Activated naive CD8-positive, alpha-beta T cell treated with anti-CD3 and anti-CD28 coated beads, Interleukin-2, amount 50 U/mL, for 24 hours (primary cell): ENCODE measurements at regions not wholly inside any gene's neighbourhood (a gene's known extent, or its start where the extent isn't known, plus 50 kb on each side); places are given as distances from the start of the nearest gene placed in this dataset.
"Not testable (repeated sequence)": the region's sequence is repeated elsewhere in the genome, so short reads cannot be mapped to it uniquely, and the experiment has no call there.

Experiments used
- ATAC-seq: fragments of 150-1000 bp; cut with Tn5 transposase; one replicate; pipeline ENCODE4 v1.10.0; 2021
- DNase-seq: peaks from one replicate; pipeline ENCODE4 v3.0.0; 2021
- H3K27ac Mint-ChIP-seq: one replicate; pipeline ENCODE4 v1.8.0; 2021; ENCODE audit warnings: mild to moderate bottlenecking, mixed read lengths
- H3K27me3 Mint-ChIP-seq: one replicate; pipeline ENCODE4 v1.8.0; 2021; ENCODE audit warnings: mixed read lengths
- H3K36me3 Mint-ChIP-seq: one replicate; pipeline ENCODE4 v1.8.0; 2021; ENCODE audit warnings: low read depth, mixed read lengths
- H3K4me1 Mint-ChIP-seq: one replicate; pipeline ENCODE4 v1.8.0; 2021; ENCODE audit warnings: mixed read lengths
- H3K4me3 Mint-ChIP-seq: one replicate; pipeline ENCODE4 v1.8.0; 2021; ENCODE audit warnings: mild to moderate bottlenecking, moderate library complexity, mixed read lengths
- H3K9me3 Mint-ChIP-seq: one replicate; pipeline ENCODE4 v1.8.0; 2021; ENCODE audit warnings: mixed read lengths

DNA sequence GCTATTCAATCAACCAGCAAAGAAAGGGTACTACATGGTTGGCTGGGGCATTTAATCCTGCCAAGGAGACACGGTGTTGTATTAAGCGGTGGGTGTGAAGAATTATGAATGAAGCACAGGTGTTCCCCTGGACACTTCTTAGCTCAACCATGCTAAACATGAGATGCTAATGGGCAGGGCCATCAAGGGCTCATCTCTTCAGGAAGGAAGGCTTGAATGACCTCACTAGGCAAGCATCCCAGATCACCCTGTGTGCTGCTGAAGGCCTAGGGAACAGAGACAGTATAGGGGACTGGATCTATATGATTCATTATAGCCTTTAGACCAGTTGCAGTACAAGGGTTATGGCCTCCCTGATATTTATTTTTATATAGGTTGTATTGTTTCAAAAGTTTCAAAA is 221.3 kb upstream of the SLCO3A1 start:
- Mint-ChIP-seq H3K27me3 (no peaks in the 10 kb centered on the region), H3K27ac (no peak overlapping the region), H3K36me3 (no peaks in the 10 kb centered on the region), H3K4me1 (no peaks in the 10 kb centered on the region), H3K9me3 (no peaks in the 10 kb centered on the region), H3K4me3 (no peak overlapping the region)
- DNase-seq (no peak), ATAC-seq (no peak)

DNA sequence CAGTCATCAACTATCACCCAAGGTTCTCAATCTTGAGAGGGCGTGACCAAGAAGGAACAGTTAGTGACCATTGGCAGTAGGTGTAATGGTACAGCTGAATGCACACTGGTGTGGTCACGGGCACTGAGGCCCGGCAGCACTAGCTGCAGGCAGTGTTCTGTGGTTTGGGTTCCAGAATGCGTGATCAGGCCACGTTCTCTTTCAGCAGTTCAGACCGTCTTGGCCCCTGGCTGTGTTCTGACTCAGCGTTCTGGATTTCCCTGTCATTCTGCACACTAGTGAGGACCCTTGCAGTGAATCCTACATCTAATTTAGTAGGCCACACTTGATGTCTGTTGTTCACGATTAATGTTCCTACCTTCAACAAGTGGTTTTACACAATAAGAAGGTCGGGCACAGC is 220.5 kb upstream of the SLCO3A1 start:
- no peak overlapping the region for H3K27ac Mint-ChIP-seq
- H3K36me3 Mint-ChIP-seq, result no peaks in the 10 kb centered on the region
- H3K9me3 Mint-ChIP-seq, result peaks cover 4% of the 10 kb centered on the region
- no peak overlapping the region for H3K4me3 Mint-ChIP-seq
- no peak for ATAC-seq
- no peaks in the 10 kb centered on the region for H3K4me1 Mint-ChIP-seq
- no peak for DNase-seq
- H3K27me3 Mint-ChIP-seq, result no peaks in the 10 kb centered on the region

DNA sequence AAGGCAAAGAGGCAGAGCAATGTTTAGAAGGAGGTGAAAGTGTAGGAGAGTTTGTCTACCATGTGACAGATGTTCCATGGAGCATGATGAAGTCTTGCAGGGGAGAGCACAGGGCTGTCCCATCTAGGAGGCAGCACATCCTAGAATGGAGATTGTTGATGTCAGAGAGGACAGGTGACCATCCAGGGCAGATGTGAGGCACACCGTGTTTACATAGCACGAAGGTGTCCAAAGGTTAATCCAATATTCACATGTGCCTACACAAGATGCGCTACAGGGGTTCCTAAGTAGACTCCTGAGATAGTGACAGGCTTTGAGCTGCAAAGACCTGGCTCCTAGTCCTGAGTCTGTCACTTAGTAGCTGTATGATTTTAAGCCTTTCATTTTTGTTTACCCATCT is 219.3 kb upstream of the SLCO3A1 start:
- H3K27ac Mint-ChIP-seq, result no peak overlapping the region
- H3K4me3 Mint-ChIP-seq, result no peak overlapping the region
- peaks cover 2% of the 10 kb centered on the region for H3K27me3 Mint-ChIP-seq
- no peaks in the 10 kb centered on the region for H3K36me3 Mint-ChIP-seq
- no peaks in the 10 kb centered on the region for H3K4me1 Mint-ChIP-seq
- peaks cover 4% of the 10 kb centered on the region for H3K9me3 Mint-ChIP-seq
- no peak for ATAC-seq
- DNase-seq, result no peak

DNA sequence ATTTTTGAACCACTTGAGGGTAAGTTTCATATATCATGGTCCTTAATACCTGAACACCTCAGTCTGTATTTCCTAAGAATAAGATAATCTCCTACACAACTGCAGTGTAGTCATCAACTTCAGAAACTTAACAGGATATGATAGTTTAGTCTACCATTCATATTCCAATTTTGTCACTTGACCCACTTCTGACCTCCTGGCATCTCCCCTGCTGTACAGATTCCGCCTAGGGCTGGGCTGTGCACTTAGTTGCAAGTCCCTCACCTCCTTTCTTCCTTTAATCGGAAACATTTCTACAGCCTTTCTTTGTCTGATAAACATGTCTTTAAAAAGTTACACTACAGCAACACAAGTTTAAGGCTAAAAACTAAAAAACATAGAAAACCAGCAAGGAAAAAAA is 218.4 kb upstream of the SLCO3A1 start:
- Mint-ChIP-seq H3K27ac (no peak overlapping the region), H3K4me1 (no peaks in the 10 kb centered on the region), H3K9me3 (peaks cover 5% of the 10 kb centered on the region), H3K36me3 (no peaks in the 10 kb centered on the region), H3K4me3 (no peak overlapping the region), H3K27me3 (peaks cover 2% of the 10 kb centered on the region)
- ATAC-seq (no peak), DNase-seq (no peak)

DNA sequence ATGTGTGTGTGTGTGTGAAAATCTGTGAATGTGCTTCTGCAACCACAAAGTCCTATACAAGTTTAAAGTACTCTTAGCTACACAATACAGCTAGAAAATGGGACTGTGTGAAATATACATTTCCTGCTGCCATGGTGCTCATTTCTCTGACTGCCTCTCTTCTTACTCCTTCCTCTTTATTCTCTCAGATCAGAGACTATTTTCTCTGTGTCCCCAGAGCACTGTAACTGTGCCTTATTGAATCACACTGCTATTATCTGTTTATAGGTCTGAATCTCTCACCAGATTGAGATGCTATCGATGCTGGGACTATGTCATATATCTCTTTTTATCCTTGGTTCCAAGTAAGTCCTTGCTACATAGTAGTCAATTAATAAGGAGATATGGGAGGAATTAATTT is 217.9 kb upstream of the SLCO3A1 start:
- H3K9me3 Mint-ChIP-seq, result peaks cover 9% of the 10 kb centered on the region
- no peak for ATAC-seq
- no peaks in the 10 kb centered on the region for H3K4me1 Mint-ChIP-seq
- no peak overlapping the region for H3K27ac Mint-ChIP-seq
- no peaks in the 10 kb centered on the region for H3K36me3 Mint-ChIP-seq
- H3K4me3 Mint-ChIP-seq, result no peak overlapping the region
- H3K27me3 Mint-ChIP-seq, result peaks cover 2% of the 10 kb centered on the region
- DNase-seq, result no peak

DNA sequence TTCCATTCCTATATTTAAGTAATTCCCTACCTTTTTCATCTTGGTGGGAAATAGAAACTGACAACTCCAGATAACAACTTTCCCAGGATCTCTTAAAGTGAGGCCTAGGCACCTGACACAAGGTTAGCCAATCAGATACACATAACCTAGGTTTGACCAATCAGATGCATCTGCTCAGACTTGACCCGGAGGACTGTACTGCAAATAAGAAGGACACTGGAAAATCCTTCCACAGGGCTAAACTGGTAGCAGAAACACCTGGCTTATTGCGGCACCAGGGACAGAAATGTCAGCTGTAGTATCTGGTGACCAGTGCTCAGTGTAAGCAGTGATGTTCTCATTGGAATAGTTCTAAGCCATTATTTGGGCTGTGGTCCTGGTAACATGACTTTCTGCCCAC is 204.5 kb upstream of the SLCO3A1 start:
- no peak for DNase-seq
- Mint-ChIP-seq H3K4me1 (no peaks in the 10 kb centered on the region), H3K27me3 (no peaks in the 10 kb centered on the region), H3K4me3 (no peak overlapping the region), H3K27ac (no peak overlapping the region), H3K36me3 (no peaks in the 10 kb centered on the region), H3K9me3 (no peaks in the 10 kb centered on the region)
- no peak for ATAC-seq

DNA sequence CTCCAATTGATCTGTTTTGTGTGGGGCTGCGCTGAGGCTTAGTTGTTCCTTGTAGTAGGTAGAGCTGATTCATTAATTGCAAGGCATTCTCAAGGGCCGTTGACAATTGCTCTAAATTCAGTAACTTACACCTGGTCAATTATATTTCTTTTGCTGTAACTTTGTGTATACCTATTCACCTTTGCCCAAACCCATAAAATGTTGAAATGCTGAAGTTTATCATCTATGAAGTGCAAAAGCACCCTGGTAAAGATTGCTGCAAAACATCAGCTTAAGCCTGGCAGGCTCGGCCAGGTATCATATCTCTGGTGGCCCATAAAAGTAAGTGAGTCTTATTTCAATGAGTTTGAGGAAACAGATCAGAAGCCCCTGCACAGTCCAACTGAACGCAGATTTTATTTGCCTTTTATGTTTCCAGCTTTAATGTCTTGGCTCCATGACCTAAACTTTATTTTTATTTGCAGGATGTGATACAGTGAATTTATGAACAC is 203.6 kb upstream of the SLCO3A1 start:
- Mint-ChIP-seq H3K4me3 (no peak overlapping the region), H3K4me1 (no peaks in the 10 kb centered on the region), H3K27me3 (no peaks in the 10 kb centered on the region), H3K27ac (no peak overlapping the region), H3K36me3 (no peaks in the 10 kb centered on the region), H3K9me3 (no peaks in the 10 kb centered on the region)
- ATAC-seq (no peak), DNase-seq (no peak)

DNA sequence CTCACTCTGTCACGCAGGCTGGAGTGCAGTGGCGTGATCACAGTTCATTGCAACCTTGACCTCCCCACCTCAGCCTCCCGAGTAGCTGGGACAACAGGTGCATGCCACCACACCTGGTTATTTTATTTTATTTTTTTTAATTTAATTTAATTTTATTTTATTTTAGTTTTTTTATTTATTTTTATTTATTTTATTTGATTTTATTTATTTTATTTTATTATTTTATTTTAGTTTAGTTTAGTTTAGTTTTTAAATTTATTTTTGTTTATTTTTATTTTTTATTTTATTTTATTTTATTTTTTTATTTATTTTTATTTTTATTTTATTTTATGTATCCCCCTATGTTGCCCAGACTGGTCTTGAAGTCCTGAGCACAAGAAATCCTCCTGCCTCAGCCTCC is 202.3 kb upstream of the SLCO3A1 start:
- no peak for ATAC-seq
- Mint-ChIP-seq H3K36me3 (no peaks in the 10 kb centered on the region), H3K4me3 (no peak overlapping the region), H3K27me3 (peaks cover 8% of the 10 kb centered on the region), H3K27ac (no peak overlapping the region), H3K4me1 (peaks cover 4% of the 10 kb centered on the region), H3K9me3 (no peaks in the 10 kb centered on the region)
- DNase-seq, result no peak

DNA sequence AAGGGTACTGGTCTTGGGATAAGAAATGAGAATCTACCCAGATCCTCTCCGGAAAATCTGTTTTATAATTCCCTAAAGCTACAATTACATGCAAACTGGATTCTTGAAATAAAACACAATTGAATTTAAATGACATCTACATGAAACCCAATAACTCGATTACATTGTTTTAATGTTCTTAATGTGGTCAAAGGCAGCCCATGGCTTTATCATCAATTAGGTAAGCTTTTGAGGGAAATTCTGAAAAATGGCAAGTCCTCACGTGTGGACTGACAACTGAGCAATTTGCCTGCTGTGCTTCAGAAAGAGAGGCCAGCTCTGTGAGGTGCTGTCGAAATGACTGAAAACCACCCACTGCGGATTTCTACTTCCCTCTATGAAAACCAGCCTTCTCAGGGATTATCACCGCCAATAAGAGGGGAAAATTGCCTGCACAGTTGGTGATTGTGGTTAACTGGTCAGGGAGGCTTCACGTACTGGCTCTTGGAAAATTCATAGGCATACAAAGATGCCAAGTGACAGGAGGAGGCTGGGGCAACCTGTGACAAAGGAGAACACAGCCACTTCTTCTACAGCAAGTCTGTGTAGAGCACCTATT is 200.8 kb upstream of the SLCO3A1 start:
- H3K27ac Mint-ChIP-seq, result no peak overlapping the region
- no peak for DNase-seq
- H3K9me3 Mint-ChIP-seq, result no peaks in the 10 kb centered on the region
- no peaks in the 10 kb centered on the region for H3K36me3 Mint-ChIP-seq
- H3K4me3 Mint-ChIP-seq, result no peak overlapping the region
- peaks cover 14% of the 10 kb centered on the region for H3K27me3 Mint-ChIP-seq
- H3K4me1 Mint-ChIP-seq, result peaks cover 4% of the 10 kb centered on the region
- no peak for ATAC-seq

DNA sequence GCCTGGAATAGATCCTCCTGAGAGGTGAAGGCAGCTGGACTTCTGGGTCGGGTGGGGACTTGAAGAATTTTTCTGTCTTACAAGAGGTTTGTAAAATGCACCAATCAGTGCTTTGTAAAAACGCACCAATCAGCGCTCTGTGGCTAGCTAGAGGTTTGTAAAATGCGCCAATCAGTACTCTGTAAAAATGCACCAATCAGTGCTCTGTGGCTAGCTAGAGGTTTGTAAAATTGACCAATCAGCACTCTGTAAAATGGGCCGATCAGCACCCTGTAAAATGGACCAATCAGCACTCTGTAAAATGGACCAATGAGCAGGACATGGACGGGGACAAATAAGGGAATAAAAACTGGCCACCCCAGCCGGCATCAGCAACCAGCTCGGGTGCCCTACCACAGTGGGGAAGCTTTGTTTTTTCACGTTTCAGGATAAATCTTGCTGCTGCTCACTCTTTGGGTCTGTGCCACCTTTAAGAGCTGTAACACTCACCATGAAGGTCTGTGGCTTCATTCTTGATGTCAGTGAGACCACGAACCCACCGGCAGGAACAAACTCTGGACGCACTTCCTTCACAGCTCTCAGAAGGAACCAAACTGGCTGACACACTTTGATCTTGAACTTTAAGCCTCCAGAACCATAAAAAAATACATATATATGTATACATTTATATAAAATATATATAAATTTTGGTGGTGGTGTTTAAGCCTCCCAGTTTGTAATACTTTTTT is 197.8 kb upstream of the SLCO3A1 start:
- not testable (repeated sequence) for H3K4me1 Mint-ChIP-seq, H3K36me3 Mint-ChIP-seq, H3K9me3 Mint-ChIP-seq, H3K27ac Mint-ChIP-seq, H3K4me3 Mint-ChIP-seq, ATAC-seq, DNase-seq
- H3K27me3 Mint-ChIP-seq, result peaks cover 18% of the 10 kb centered on the region

DNA sequence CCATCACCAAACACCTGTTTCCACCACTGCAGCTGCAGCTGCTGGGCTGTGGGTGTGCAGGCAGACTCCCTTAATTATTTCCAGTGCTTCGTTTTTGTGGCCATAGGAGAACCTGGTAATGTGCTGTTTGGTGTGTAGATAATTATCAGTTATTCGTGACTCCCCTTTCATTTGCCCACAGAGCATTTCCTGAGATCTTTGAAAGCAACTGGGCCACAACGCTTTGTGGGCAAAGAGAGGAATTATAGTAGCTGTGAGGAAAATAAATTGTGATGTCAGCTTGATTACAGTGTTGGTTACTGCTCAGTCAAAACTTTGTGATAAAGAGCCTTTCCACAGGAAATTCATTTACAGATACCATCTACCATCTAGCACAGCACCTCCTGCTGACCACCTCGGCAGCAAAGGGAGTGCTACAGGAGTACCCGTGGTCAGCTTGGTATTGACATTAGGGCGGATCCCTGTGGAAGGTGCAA is 193.3 kb upstream of the SLCO3A1 start:
- Mint-ChIP-seq H3K27me3 (peaks cover 17% of the 10 kb centered on the region), H3K9me3 (no peaks in the 10 kb centered on the region), H3K4me1 (peaks cover 8% of the 10 kb centered on the region), H3K27ac (no peak overlapping the region), H3K36me3 (no peaks in the 10 kb centered on the region), H3K4me3 (no peak overlapping the region)
- DNase-seq (no peak), ATAC-seq (no peak)

DNA sequence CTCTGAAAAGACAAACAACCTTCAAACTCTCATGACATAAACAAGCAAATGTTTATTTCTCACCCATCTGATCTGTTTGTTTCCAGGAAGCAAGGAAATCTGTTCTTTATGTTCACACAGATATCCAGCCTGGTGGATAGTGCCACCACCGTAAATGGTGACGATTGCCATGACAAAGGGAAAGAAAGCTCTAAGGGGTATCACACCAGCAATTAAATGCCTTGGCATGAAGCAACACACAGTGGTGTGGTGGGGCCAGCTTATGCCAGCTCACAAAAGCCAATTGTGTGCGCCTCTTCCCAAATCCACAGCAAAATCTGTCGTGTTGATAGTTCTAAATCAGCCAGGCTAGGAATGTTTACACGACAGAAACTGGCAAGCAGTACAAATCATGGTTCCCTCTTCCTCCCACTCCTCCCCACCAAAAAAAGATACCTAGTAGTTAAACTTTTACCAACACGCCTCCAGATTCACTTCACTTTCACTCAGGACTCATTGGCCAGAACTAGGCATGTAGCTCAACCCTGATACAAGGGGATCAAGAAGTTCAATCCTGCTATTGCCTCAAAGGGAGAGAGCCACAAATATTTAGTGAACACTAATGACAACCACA is 189.2 kb upstream of the SLCO3A1 start:
- ATAC-seq, result no peak
- H3K4me1 Mint-ChIP-seq, result peaks cover 6% of the 10 kb centered on the region
- no peaks in the 10 kb centered on the region for H3K9me3 Mint-ChIP-seq
- H3K27ac Mint-ChIP-seq, result no peak overlapping the region
- no peak overlapping the region for H3K4me3 Mint-ChIP-seq
- H3K27me3 Mint-ChIP-seq, result peaks cover 2% of the 10 kb centered on the region
- no peaks in the 10 kb centered on the region for H3K36me3 Mint-ChIP-seq
- DNase-seq, result no peak

DNA sequence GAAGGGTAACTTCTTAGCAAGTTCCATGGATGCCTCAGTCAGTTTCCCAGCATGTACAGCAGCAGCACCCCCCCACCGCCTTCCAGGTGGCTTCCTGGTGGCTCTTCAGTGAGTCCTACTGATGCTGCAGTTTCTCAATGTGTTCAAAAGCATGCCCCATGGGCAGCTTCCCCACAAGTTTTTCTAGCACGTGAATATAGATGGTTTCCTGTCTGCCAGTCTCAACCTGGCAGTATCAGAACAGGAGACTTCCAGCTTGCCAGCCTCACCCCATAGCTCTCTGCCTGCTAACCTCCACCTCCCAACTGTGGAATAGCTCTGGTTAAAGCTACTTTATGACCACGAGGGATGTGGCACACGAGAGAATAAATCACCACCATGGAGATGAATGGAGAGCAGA is 188.3 kb upstream of the SLCO3A1 start:
- ATAC-seq (no peak), DNase-seq (no peak)
- Mint-ChIP-seq H3K4me3 (no peak overlapping the region), H3K4me1 (peaks cover 3% of the 10 kb centered on the region), H3K36me3 (no peaks in the 10 kb centered on the region), H3K27ac (no peak overlapping the region), H3K9me3 (no peaks in the 10 kb centered on the region), H3K27me3 (no peaks in the 10 kb centered on the region)

DNA sequence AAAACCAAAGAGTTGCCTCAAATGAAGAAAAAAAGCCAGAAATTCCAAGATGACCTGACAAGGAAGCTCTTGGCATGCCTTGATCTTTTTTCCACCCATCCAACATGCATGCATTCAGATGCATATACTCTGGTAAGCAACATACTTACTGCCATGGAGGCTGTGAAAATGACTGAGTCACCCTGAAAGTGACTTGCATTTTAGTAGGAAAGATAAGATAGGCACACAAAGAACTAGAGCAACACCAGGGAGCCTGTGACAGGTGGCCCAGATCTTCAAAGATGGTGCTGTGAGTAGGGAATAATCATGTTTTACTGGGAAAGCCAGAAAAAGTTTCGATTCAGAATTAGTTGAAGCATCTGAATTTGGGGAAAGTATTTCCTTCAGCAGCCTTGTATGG is 185.1 kb upstream of the SLCO3A1 start:
- H3K4me1 Mint-ChIP-seq, result no peaks in the 10 kb centered on the region
- no peaks in the 10 kb centered on the region for H3K36me3 Mint-ChIP-seq
- H3K27me3 Mint-ChIP-seq, result no peaks in the 10 kb centered on the region
- ATAC-seq, result no peak
- H3K9me3 Mint-ChIP-seq, result peaks cover 5% of the 10 kb centered on the region
- no peak overlapping the region for H3K27ac Mint-ChIP-seq
- no peak for DNase-seq
- no peak overlapping the region for H3K4me3 Mint-ChIP-seq

DNA sequence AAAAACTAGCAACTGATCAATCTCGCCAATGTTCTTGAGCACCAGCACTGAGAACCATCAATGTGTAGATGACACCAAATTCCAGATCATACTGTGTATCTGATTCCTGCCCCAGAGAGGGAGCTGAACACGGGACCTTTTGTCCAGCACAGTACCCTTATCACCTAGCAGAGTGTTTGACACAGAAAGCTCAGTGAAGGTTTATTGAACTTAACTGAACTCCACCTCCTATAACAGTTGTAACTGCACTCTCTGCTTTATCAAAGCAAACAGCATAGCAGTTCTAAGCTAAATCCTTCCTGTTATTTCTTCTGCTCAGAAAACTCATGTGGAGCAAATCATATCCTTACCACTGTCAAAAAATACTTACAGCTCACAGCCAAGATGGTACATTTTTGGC is 183.4 kb upstream of the SLCO3A1 start:
- DNase-seq (no peak), ATAC-seq (no peak)
- H3K27ac Mint-ChIP-seq, result no peak overlapping the region
- H3K27me3 Mint-ChIP-seq, result peaks cover 2% of the 10 kb centered on the region
- H3K4me1 Mint-ChIP-seq, result no peaks in the 10 kb centered on the region
- H3K36me3 Mint-ChIP-seq, result peaks cover 4% of the 10 kb centered on the region
- no peak overlapping the region for H3K4me3 Mint-ChIP-seq
- peaks cover 13% of the 10 kb centered on the region for H3K9me3 Mint-ChIP-seq
